ENCODE measurements at regions not wholly inside any gene's neighbourhood (a gene's known extent, or its start where the extent isn't known, plus 50 kb on each side); places are given as distances from the start of the nearest gene placed in this dataset.

DNA sequence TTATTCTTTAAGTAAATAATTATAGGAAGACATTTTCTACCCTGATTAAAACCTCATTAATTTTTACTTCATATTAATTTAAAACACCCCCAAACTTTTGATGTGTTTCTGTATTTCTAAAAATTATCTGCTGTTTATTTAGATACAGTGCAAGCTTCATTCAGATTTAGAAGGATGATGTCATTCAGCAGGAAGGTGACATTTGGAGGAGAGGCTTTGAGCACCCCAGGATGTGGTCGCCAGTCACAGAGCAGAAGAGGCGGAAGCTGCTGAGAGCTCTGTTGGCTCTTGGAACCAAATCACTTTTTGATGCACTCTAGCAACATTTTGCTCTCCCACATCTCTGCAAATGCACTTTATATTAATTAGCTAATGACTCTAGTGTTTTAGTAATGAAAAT lies 233.9 kb upstream of the CACNA2D1 start:
- H3K36me3 ChIP-seq, result no peaks in the 10 kb centered on the region
- intact Hi-C loops (cut with DNase I), result no loop called here
- TF ChIP-seq, protein P1, sequence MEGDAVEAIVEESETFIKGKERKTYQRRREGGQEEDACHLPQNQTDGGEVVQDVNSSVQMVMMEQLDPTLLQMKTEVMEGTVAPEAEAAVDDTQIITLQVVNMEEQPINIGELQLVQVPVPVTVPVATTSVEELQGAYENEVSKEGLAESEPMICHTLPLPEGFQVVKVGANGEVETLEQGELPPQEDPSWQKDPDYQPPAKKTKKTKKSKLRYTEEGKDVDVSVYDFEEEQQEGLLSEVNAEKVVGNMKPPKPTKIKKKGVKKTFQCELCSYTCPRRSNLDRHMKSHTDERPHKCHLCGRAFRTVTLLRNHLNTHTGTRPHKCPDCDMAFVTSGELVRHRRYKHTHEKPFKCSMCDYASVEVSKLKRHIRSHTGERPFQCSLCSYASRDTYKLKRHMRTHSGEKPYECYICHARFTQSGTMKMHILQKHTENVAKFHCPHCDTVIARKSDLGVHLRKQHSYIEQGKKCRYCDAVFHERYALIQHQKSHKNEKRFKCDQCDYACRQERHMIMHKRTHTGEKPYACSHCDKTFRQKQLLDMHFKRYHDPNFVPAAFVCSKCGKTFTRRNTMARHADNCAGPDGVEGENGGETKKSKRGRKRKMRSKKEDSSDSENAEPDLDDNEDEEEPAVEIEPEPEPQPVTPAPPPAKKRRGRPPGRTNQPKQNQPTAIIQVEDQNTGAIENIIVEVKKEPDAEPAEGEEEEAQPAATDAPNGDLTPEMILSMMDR (IDR thresholded peaks at IDR 0.05), result no peak
- DNase-seq, result no peak
- H3K9me3 ChIP-seq, result no peaks in the 10 kb centered on the region
- no peak overlapping the region for H3K27ac ChIP-seq
- H3K4me1 ChIP-seq, result peaks cover 0 to 17% (median 0%) of the 10 kb centered on the region in 9 donors
- peak in 4 of 8 donors; percentile 56 to 74 (median 66) for ATAC-seq
- no peaks in the 10 kb centered on the region for H3K27me3 ChIP-seq
- no peak overlapping the region for H3K4me3 ChIP-seq
- 13% methylated on average over 2 of the region's 2 CpGs for WGBS, 2 donors

DNA sequence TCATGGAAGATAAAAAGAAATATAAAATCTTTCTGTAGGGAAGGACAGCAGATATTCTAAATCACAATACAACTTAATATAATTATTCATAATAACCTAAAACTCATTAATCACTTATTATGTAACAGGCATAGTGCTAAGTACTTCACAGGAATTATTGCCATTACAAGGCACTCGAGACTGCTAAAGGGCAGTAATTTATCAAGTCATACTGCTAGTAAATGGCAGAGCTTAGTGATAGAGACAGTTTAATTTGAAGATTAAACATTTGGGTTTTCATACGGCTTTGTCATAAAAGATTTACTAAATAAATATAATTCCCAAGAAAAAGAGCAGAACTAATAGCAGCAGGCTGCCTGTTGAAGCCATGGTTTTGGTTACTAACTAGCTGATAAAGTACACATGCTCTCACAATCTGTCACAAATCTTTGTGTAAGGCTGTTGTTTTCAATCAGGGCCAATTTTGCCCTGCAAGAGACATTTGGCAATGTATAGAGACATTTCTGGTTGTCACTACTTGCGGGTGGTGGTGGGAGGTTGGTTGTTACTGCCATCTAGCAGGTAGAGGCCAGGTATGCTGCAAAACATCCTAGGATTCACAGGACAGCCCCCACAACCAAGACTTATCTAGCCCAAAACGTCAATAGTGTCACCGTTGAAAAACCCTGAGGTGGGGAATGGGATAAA lies 233.3 kb upstream of the CACNA2D1 start:
- no peaks in the 10 kb centered on the region for H3K9me3 ChIP-seq
- no peak overlapping the region for H3K27ac ChIP-seq
- ATAC-seq, result no peak
- peaks cover 0 to 17% (median 0%) of the 10 kb centered on the region in 9 donors for H3K4me1 ChIP-seq
- TF ChIP-seq, protein P1 (IDR thresholded peaks at IDR 0.05), result no peak
- intact Hi-C loops (cut with DNase I), result no loop called here
- no peaks in the 10 kb centered on the region for H3K36me3 ChIP-seq
- H3K27me3 ChIP-seq, result no peaks in the 10 kb centered on the region
- H3K4me3 ChIP-seq, result no peak overlapping the region
- WGBS, 2 donors, result 61 to 64% methylated on average over 5 of the region's 5 CpGs
- DNase-seq, result no peak

DNA sequence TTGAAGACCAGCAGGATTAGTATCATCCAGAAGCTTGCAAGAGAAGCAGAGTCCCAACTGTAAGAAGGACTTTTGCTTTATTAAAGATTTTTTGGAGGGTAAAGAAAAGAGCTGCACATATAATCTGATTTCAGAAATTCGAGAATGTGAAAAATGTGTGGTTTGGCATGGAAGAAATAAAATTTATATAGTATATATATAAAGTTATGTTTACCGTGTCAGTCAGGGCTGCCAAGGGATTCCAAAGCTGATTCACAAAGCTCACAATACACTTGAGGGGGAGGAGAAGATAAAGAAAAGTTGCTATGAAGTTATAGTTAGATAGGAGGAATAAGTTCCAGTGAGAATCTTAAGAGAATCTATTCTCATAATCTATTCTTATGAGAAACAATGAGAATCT lies 231.8 kb upstream of the CACNA2D1 start:
- Histone ChIP-seq H3K4me3 (no peak overlapping the region), H3K27me3 (no peaks in the 10 kb centered on the region), H3K9me3 (no peaks in the 10 kb centered on the region), H3K27ac (no peak overlapping the region), H3K36me3 (no peaks in the 10 kb centered on the region), H3K4me1 (peaks cover 0 to 17% (median 0%) of the 10 kb centered on the region in 9 donors)
- TF ChIP-seq, protein P1 (IDR thresholded peaks at IDR 0.05), result no peak
- intact Hi-C loops (cut with DNase I), result no loop called here
- ATAC-seq, result no peak
- no peak for DNase-seq
- 76 to 79% methylated on average over 2 of the region's 2 CpGs for WGBS, 2 donors

DNA sequence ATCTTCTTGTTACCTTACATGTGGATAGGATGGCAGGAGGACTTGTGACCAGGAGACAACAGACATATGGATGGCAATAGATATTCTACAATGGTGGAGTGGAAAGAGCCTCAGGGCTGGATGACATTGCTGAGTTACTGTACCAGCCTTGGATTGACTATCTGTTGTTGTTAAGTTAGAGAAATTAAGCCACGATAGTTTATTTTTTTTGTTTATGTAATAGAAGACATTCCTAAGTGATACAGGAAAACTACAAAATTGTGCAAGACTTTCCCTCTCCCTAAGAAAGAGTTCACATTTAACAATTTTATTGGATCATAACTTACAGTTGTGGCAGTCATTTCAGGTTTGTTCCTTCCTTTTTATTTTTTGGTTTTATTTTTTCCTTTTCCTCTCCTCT lies 230.7 kb upstream of the CACNA2D1 start:
- ATAC-seq, result no peak
- Histone ChIP-seq H3K36me3 (no peaks in the 10 kb centered on the region), H3K4me3 (no peak overlapping the region), H3K27ac (no peak overlapping the region), H3K4me1 (peaks cover 0 to 17% (median 0%) of the 10 kb centered on the region in 9 donors), H3K27me3 (no peaks in the 10 kb centered on the region), H3K9me3 (no peaks in the 10 kb centered on the region)
- TF ChIP-seq, protein P1 (IDR thresholded peaks at IDR 0.05), result no peak
- intact Hi-C loops (cut with DNase I), result no loop called here
- DNase-seq, result no peak
- 59 to 97% methylated on average over 1 of the region's 1 CpG for WGBS, 2 donors
